Ishikawa (cell line): ENCODE measurements at regions not wholly inside any gene's neighbourhood (a gene's known extent, or its start where the extent isn't known, plus 50 kb on each side); places are given as distances from the start of the nearest gene placed in this dataset.

Experiments used
- EP300 ChIP-seq: IDR thresholded peaks from 2 replicates; pipeline ENCODE4 v1.6.1; 2012; ENCODE audit warnings: borderline replicate concordance
- FOXM1 ChIP-seq: IDR thresholded peaks from 2 replicates; pipeline ENCODE4 v1.6.1; 2012; ENCODE audit warnings: low read depth, borderline replicate concordance
- MAX ChIP-seq: IDR thresholded peaks from 2 replicates; pipeline ENCODE4 v1.6.1; 2012
- RAD21 ChIP-seq: IDR thresholded peaks from 2 replicates; pipeline ENCODE4 v1.6.1; 2012; ENCODE audit warnings: low read depth
- TAF1 ChIP-seq: IDR thresholded peaks from 2 replicates; pipeline ENCODE4 v1.6.1; 2012; ENCODE audit warnings: low read depth, mild to moderate bottlenecking
- TCF12 ChIP-seq: IDR thresholded peaks from 2 replicates; pipeline ENCODE4 v1.6.1; 2012; ENCODE audit warnings: low read depth
- TEAD4 ChIP-seq: IDR thresholded peaks from 2 replicates; pipeline ENCODE4 v1.6.1; 2012
- YY1 ChIP-seq: IDR thresholded peaks from 2 replicates; pipeline ENCODE4 v1.6.1; 2012; ENCODE audit warnings: low read depth
- ZBTB7A ChIP-seq: IDR thresholded peaks from 2 replicates; pipeline ENCODE4 v1.6.1; 2012; ENCODE audit warnings: low read depth

- TF ChIP-seq TAF1 (no peak), EP300 (no peak), YY1 (no peak), FOXM1 (no peak), RAD21 (no peak), TCF12 (no peak), TEAD4 (no peak), MAX (no peak), ZBTB7A (no peak)
Observed at GRCh38 chr2:155687181-155687580, 645.3 kb downstream of the NR4A2 start.
